ENCODE measurements at regions not wholly inside any gene's neighbourhood (a gene's known extent, or its start where the extent isn't known, plus 50 kb on each side); places are given as distances from the start of the nearest gene placed in this dataset.

DNA sequence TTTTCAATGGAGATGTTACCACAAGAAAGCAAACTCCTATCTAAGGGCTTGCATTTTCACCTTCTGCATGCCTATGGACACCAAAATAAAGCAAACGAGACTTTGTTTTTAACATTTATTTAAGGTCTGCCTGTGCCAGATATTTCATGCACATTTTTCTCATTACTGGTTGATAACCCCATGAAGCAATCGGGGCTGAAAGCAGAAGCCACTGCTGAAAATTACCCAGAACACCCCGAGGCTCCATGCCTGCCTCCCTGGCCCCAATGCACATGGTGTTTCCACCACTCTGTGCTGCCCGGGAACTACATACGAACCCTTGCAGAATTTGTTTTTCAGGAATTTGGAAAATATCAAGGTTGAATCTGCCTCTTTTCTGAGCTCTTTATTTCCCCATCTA is 240.1 kb downstream of the NR2F1-AS1 start:
- TF ChIP-seq CTCF (IDR thresholded peaks at IDR 0.05; ENCODE audit: low read depth, low read length) (no peak), POLR2A (IDR thresholded peaks at IDR 0.05; ENCODE audit: extremely low read depth, insufficient read length) (no peak), MYC (IDR thresholded peaks at IDR 0.05; ENCODE audit: low read depth, low read length) (no peak), MAX (IDR thresholded peaks at IDR 0.05; ENCODE audit: low read depth, low read length) (no peak)

All from NB4 (cell line).